Fibroblast of villous mesenchyme (primary cell): ENCODE measurements at regions not wholly inside any gene's neighbourhood (a gene's known extent, or its start where the extent isn't known, plus 50 kb on each side); places are given as distances from the start of the nearest gene placed in this dataset.

Experiments used
- DNase-seq: peaks from one replicate; pipeline ENCODE4 v3.0.0-alpha.2; 2010; ENCODE audit warnings: low read depth
- H3K4me3 ChIP-seq: 2 replicates; pipeline ENCODE4 v1.5.1; 2011; ENCODE audit warnings: low read depth, mild to moderate bottlenecking, low read length
- TF ChIP-seq, protein P1 (sequence below): IDR thresholded peaks from 2 replicates; pipeline ENCODE4 v1.5.1; 2012; ENCODE audit warnings: low read depth, mild to moderate bottlenecking, low read length; ENCODE audit not compliant: insufficient read depth

DNA sequence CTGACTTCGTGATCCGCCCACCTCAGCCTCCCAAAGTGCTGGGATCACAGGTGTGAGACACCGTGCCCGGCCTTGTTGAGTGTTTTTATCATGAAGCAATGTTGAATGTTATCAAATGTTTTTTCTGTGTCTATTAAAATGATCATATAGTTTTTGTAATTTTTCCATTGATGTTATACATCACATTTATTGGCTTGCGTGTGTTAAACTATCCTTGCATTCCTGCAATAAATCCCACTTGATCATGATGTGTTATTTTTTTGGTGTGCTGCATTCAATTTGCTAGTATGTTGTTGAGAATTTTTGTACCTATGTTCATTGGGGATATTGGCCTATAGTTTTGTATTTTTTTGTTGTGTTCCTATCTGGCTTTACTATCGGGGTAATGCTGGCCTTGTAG is 113.1 kb upstream of the PARD3B start:
- DNase-seq = no peak
- TF ChIP-seq, protein P1, sequence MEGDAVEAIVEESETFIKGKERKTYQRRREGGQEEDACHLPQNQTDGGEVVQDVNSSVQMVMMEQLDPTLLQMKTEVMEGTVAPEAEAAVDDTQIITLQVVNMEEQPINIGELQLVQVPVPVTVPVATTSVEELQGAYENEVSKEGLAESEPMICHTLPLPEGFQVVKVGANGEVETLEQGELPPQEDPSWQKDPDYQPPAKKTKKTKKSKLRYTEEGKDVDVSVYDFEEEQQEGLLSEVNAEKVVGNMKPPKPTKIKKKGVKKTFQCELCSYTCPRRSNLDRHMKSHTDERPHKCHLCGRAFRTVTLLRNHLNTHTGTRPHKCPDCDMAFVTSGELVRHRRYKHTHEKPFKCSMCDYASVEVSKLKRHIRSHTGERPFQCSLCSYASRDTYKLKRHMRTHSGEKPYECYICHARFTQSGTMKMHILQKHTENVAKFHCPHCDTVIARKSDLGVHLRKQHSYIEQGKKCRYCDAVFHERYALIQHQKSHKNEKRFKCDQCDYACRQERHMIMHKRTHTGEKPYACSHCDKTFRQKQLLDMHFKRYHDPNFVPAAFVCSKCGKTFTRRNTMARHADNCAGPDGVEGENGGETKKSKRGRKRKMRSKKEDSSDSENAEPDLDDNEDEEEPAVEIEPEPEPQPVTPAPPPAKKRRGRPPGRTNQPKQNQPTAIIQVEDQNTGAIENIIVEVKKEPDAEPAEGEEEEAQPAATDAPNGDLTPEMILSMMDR = no peak
- H3K4me3 ChIP-seq = no peak overlapping the region

DNA sequence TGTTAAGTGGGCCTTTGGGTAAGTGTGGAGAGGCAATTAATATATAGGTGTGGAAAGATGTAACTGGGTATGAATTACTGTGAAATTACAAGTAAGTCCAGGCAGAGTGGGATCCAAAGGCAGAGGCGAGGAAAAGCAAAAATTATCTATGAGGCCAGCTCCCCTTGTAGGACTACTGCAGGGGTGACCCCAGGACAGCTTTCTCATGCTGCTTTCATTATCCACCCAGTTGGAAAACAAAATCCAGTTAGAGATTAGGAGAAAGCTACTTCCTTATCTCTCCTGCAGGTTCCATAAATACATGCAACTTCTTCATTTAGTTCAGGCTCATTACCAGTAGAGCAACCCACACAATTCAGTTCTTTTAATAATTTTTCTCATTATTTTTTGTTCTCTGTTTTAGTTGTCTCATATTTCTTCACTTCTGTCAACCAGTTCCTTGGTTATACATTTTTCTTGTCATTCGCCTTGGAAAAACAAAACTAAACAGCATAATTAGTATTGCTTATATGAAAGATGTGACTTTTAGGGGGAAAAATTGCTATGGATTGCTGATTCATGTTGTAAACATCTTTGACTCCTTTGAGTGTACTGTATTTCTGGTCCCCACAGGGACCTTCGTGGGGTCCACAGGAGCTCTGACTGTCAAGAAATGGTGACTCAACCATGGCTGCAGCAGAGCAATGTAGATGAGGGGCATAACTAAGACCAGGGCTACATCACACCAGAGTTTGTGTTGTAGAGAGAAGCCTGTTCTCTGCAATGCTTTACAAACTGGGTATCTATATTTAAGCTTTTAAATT is 110.4 kb upstream of the PARD3B start:
- no peak overlapping the region for H3K4me3 ChIP-seq
- TF ChIP-seq, protein P1 = no peak
- no peak for DNase-seq

- no peak overlapping the region for H3K4me3 ChIP-seq
- TF ChIP-seq, protein P1 = no peak
- peak; percentile 49 for DNase-seq
Observed at GRCh38 chr2:204436230-204436629, 109.0 kb upstream of the PARD3B start.

- TF ChIP-seq, protein P1 = no peak
Observed at GRCh38 chr2:204437408-204437807, 107.9 kb upstream of the PARD3B start.

GRCh38 chr2:204437815-204438756 is 107.2 kb upstream of the PARD3B start:
- no peak for DNase-seq

More at GRCh38 chr2:204437408-204437807, 107.9 kb upstream of the PARD3B start:
- no peak overlapping the region for H3K4me3 ChIP-seq
- no peak for DNase-seq

DNA sequence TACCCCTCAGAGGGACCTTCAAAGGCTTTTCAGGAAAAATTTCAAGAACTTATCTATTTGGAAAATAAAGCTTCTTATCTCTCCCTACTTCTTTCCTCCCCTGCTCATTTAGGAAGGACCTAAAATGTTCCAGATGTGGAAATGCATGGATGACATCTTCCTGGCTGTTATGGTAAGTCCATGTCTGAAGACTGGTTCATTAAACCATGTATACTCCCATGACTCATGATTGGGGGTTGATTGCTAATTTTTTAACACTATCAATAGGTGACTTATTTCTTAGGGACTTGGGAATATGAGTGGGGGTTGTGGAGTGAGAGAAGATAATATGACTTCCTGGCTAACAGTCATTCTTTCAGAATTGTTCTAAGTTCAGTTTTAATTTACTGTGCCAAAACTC is 104.0 kb upstream of the PARD3B start:
- DNase-seq = no peak
- no peak overlapping the region for H3K4me3 ChIP-seq
- TF ChIP-seq, protein P1 = no peak

More at GRCh38 chr2:204437815-204438756, 107.2 kb upstream of the PARD3B start:
- TF ChIP-seq, protein P1 = no peak
- H3K4me3 ChIP-seq = no peak overlapping the region
